GM19463 (cell line): ENCODE measurements at regions not wholly inside any gene's neighbourhood (a gene's known extent, or its start where the extent isn't known, plus 50 kb on each side); places are given as distances from the start of the nearest gene placed in this dataset.
"Not testable (repeated sequence)": the region's sequence is repeated elsewhere in the genome, so short reads cannot be mapped to it uniquely, and the experiment has no call there.

Source experiments
- ATAC-seq: cut with Tn5 transposase; IDR thresholded peaks from one replicate; pipeline ENCODE4 v1.9.1; 2021; ENCODE audit warnings: mild to moderate bottlenecking, moderate library complexity; ENCODE audit not compliant: unreplicated experiment

DNA sequence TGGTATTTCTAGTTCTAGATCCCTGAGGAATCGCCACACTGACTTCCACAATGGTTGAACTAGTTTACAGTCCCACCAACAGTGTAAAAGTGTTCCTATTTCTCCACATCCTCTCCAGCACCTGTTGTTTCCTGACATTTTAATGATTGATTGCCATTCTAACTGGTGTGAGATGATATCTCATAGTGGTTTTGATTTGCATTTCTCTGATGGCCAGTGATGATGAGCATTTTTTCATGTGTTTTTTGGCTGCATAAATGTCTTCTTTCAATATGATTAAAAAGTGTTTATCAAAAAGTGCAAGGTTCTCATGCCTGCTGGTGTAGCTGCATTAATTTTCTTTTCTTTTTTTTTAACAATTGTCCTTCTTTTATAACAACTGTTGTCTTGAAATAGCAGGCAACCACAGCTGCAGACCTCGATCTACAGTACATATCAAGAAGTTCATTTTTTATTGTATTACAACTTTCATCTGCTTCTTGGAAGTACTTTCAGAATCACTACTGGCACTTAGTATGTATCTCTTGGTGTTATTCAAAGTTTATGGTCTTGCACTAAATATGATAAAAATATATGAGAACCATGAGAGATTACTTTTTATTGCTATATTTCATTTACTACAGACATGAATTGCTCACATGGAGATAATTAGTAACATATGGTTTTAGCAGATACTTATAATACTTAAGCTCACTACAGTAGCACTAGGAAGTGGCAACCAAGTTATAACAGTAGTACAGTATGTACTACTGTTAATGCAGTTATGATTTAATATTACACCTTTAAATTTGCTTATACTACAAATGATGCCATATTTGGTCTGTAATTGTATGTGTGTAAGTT lies 358.0 kb downstream of the ETV1 start:
- not testable (repeated sequence) for ATAC-seq

DNA sequence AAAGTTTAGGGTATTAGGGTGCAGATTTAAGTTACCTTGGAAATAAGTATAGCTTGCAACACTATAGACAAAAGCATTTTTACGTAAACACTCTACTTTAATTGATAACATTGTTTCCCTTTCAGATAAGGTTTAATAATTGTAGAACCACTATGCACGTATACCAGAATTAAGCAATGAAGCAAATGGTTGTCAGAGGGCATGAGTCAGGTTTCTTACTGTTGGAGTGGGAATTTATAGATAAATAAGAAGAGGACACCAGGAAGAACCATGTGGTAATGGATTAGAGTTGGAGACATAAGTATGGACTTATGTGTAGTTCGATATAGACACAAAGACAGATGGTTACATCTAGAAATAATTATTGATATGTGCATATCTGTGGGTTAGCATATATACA lies 355.6 kb downstream of the ETV1 start:
- ATAC-seq: no peak

- no peak for ATAC-seq
These were observed 350.1 kb downstream of the ETV1 start for GRCh38 chr7:13639396-13639795.

- no peak for ATAC-seq
These were observed 347.8 kb downstream of the ETV1 start for GRCh38 chr7:13641714-13642113.

GRCh38 chr7:13651167-13651566 lies 338.3 kb downstream of the ETV1 start:
- ATAC-seq: no peak

- ATAC-seq: no peak
These were observed 333.1 kb downstream of the ETV1 start for GRCh38 chr7:13656330-13656729.

DNA sequence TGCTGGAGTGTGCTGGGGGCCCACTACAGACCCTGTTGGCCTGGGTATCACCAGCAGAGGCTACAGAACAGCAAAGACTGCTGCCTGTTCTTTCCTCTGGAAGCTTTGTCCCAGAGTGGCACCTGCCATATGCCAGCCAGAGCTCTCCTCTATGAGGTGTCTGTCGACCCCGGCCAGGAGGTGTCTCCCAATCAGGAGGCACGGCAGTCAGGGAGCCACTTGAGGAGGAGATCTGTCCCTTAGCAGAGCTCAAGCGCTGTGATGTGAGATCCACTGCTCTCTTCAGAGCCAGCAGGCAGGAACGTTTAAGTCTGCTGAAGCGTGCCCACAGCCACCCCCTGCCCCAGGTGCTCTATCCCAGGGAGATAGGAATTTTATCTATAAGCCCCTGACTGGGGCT lies 316.2 kb downstream of the ETV1 start:
- no peak for ATAC-seq

DNA sequence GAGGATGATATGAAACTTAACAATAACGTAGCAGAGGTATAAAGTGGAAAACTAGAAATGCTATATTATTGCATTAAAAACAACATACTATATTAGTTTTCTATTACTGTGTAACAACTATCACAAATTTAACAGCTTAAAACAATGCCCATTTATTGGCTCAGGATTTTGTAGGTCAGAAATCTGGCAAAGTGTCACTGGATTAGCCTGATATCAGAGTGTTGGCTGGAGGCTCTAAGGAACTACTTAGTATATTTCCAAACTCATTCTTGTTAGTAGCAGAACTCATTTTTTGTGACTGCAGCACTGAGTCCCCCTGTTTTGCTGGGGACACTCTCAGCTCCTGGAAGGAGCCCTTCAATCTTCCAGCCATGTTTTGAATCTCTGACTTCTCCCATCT lies 306.8 kb downstream of the ETV1 start:
- no peak for ATAC-seq

DNA sequence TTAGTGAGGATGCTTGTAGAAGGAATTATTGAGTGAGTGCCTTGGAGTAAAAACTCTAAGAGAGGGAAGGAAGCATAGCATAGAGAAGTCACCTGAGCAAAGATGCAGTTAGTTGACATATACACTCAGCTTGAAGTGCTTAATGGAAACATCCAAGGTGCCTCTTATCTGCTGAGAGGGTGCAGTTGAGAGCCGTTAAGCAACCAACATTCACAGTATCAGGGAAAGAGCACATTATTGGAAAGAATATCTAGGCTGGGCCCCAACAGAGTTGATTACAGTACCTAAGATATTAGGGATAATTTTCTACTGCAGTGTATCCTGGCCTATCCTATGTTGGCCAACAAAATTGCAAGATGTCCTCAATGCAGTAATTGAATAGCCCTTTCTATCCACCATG lies 302.0 kb downstream of the ETV1 start:
- no peak for ATAC-seq

- no peak for ATAC-seq
These were observed 296.9 kb downstream of the ETV1 start for GRCh38 chr7:13692548-13692947.

GRCh38 chr7:13702251-13702650 lies 287.2 kb downstream of the ETV1 start:
- no peak for ATAC-seq

GRCh38 chr7:13708670-13709069 lies 280.8 kb downstream of the ETV1 start:
- no peak for ATAC-seq

DNA sequence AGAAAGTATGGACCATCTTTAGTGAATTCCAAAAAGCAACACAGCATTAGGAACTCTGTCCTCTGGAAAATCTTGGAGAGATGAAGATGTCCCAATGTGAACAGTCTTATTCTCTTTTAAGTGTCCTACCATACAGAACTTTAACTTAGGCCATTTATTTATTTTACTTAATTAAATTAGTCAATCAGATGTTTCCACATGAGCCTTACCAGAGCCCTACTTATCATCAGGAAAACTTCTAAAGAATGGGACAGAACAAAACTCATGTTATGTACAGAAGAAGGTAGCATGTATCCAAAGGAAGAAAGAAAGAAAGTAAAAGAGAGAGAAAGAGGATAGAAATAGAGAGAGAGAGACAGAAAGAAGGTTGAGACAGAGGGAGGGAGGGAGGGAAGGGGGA lies 276.4 kb downstream of the ETV1 start:
- no peak for ATAC-seq

DNA sequence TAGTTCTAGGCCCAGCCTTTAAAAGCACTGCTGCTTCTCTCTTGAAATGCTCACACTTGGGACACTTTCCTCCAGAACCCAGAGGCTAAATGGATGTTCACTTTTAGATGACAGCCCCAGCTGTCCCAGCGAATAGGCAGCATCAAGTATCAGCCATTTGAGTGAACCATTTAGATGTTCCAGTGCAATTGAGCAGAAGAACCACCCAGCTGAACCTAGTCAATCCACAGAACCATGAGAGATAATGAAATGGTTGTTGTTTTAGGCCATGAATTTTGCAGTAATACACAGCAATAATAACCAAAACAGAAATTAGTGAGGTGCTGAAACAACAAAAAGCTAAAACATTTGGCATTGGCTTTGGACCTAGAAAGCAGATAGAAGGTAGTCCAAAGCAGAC lies 273.9 kb downstream of the ETV1 start:
- ATAC-seq: no peak

GRCh38 chr7:13717031-13717430 lies 272.4 kb downstream of the ETV1 start:
- no peak for ATAC-seq

DNA sequence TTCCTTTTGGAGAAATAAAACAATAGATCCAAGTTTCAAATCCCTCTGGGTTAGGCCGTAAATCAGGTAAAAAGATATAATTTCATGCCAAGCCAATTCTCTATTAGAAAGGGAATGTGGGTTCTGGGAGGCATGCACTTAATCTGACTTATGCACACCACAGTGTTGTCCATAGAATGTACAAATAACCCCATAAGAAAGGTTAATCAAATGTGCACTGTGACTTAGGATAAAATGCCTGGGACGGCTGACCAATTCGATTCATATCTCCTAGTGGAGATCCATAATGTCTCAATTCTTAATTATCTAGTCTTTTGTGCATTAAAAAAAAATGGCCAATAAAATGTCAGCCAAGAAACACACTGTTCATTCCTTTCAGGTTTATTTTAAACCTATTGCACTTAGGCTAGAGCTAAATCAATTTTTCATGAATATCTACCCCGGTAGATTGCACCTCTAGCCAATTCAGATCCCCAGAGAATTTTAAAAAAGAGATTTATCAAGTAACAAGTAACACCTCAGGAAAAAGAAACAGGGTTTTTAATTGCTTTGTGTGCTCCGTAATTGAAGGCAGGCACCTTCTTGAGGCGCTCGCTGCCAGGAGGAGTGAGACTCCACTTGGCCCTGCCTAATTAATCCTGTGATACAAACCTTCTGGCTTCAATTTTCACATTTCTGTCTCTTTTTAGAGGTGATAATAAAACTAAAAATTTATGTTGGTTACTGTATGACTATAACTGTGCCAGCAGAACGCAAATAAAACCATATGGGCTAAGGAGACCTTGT lies 265.1 kb downstream of the ETV1 start:
- ATAC-seq: no peak

DNA sequence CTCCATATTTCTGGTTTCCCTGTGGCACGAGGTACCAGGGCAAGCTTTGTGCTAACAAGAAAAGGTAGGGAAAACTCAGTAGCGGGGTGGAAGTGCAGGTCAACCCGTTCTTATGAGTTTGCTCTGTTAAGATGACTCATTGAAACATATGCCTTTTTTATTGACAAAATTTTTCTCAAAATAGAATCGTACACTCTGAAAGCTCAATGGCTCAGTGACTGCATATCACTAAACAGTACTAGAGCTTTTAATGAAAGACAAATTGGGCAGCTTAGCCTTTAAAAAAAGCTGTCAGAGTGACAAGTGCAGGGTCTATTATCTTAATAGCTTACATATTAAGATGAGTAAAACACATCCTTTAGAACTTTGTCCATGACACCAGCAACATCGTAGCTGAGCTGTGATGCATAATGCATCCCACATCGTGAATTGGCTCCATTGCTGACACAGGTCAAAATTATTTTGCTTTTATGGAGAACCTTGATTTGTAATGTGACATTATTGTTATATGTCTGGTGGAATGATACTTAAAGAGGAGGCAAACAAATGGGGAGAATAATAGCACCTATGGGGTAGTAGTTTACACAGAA lies 264.4 kb downstream of the ETV1 start:
- no peak for ATAC-seq

GRCh38 chr7:13725591-13725990 lies 263.9 kb downstream of the ETV1 start:
- ATAC-seq: no peak

GRCh38 chr7:13727279-13727678 lies 262.2 kb downstream of the ETV1 start:
- no peak for ATAC-seq

GRCh38 chr7:13727751-13728150 lies 261.7 kb downstream of the ETV1 start:
- ATAC-seq: no peak

- ATAC-seq: not testable (repeated sequence)
These were observed 261.0 kb downstream of the ETV1 start for GRCh38 chr7:13728430-13728829.

DNA sequence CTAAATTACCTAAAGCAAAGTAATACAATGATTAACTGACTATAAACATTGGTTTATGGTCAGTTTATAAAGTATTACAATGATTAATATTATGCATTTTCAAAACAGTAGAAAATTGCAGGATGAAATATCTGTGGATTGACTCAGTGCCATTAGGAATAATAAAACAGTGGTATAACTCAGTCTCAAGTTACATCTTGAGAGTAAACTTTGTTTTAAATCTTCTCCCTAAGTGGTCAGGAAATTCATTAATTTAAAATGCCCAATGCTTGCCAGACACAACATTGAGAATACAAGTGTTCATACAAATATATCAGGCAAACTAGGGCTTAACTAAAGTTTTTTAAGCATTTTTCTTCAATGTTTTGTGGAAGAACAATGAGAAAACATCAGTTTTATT lies 257.8 kb downstream of the ETV1 start:
- no peak for ATAC-seq
